Tibial nerve (tissue), 4 donors: ENCODE measurements at regions not wholly inside any gene's neighbourhood (a gene's known extent, or its start where the extent isn't known, plus 50 kb on each side); places are given as distances from the start of the nearest gene placed in this dataset.

ENCODE experiments used
- CTCF ChIP-seq, 5 experiments: fragments of 200-600 bp in 3 of 5; fragments of 450-650 bp in 2 of 5; sonication (generic) in 3 of 5; IDR thresholded peaks; one replicate each; pipeline ENCODE4 v1.5.1; 2016 to 2019; ENCODE audit warnings: antibody characterized with exemption in 5 of 5, mild to moderate bottlenecking in 3 of 5, moderate library complexity in 2 of 5
- EP300 ChIP-seq, 2 donors: sonication (generic); formaldehyde crosslinking; IDR thresholded peaks; one replicate each; pipeline ENCODE4 v1.6.1; 2017; ENCODE audit warnings: antibody characterized with exemption in 2 of 2, mild to moderate bottlenecking in 1 of 2
- POLR2A ChIP-seq, 2 donors: fragments of 450-650 bp; IDR thresholded peaks; one replicate each; pipeline ENCODE4 v1.6.1; 2017; ENCODE audit warnings: antibody characterized with exemption in 2 of 2, mild to moderate bottlenecking in 2 of 2, moderate library complexity in 2 of 2

- no peak for TF ChIP-seq CTCF (IDR thresholded peaks at IDR 0.05)
- TF ChIP-seq EP300 (IDR thresholded peaks at IDR 0.05), result no peak
- no peak for TF ChIP-seq POLR2A (IDR thresholded peaks at IDR 0.05)
Observed at GRCh38 chr2:122072666-122073065, 317.2 kb downstream of the TSN start.
